ENCODE measurements at regions not wholly inside any gene's neighbourhood (a gene's known extent, or its start where the extent isn't known, plus 50 kb on each side); places are given as distances from the start of the nearest gene placed in this dataset.
"Not testable (repeated sequence)": the region's sequence is repeated elsewhere in the genome, so short reads cannot be mapped to it uniquely, and the experiment has no call there.

- no CpG with 5 or more reads among the region's 4 CpGs for WGBS (ENCODE audit: extremely low coverage, insufficient coverage, insufficient read length)
- not testable (repeated sequence) for H3K18ac ChIP-seq (ENCODE audit: low read length)
These were observed 138.2 kb upstream of the HMX1 start for GRCh38 chr4:9009792-9010191.

GRCh38 chr4:9008407-9008806, 136.8 kb upstream of the HMX1 start:
- not testable (repeated sequence) for H3K4me3 ChIP-seq (ENCODE audit: low read depth, low read length); H2AFZ ChIP-seq (ENCODE audit: insufficient read depth, low read length, poor library complexity); H3K14ac ChIP-seq (ENCODE audit: low read length); H2BK120ac ChIP-seq (ENCODE audit: insufficient read depth, low read length, poor library complexity); DNase-seq; H3K79me2 ChIP-seq (ENCODE audit: control insufficient read depth, insufficient read depth, low read length, poor library complexity); H3K27ac ChIP-seq (ENCODE audit: low read depth, low read length); H2BK5ac ChIP-seq (ENCODE audit: low read depth, low read length, poor library complexity); H3K4me1 ChIP-seq (ENCODE audit: control insufficient read depth in 1 of 2, insufficient read depth in 2 of 2, low read length in 2 of 2); H3K23ac ChIP-seq (ENCODE audit: low read length); H3K27me3 ChIP-seq (ENCODE audit: insufficient read depth, low read length); H3K9ac ChIP-seq (ENCODE audit: low read length); H4K12ac ChIP-seq (ENCODE audit: low read depth, low read length); H4K91ac ChIP-seq (ENCODE audit: low read depth, low read length); H4K8ac ChIP-seq (ENCODE audit: low read depth, low read length); H3K4me2 ChIP-seq (ENCODE audit: low read length); H2AK5ac ChIP-seq (ENCODE audit: low read length); H3K18ac ChIP-seq (ENCODE audit: low read length); H3K79me1 ChIP-seq (ENCODE audit: low read length); H3K36me3 ChIP-seq (ENCODE audit: control insufficient read depth in 1 of 2, insufficient read depth in 2 of 2, low read length in 2 of 2); H3K4ac ChIP-seq (ENCODE audit: low read depth, low read length); H3K9me3 ChIP-seq (ENCODE audit: insufficient read depth, low read depth, low read length); H2BK12ac ChIP-seq (ENCODE audit: low read length)
- no CpG with 5 or more reads among the region's 4 CpGs for whole genome bisulfite sequencing (ENCODE audit: extremely low coverage, insufficient coverage, insufficient read length)

More at GRCh38 chr4:9009792-9010191, 138.2 kb upstream of the HMX1 start:
- H2AK5ac ChIP-seq (ENCODE audit: low read length); H3K36me3 ChIP-seq (ENCODE audit: control insufficient read depth in 1 of 2, insufficient read depth in 2 of 2, low read length in 2 of 2); H3K9me3 ChIP-seq (ENCODE audit: insufficient read depth, low read depth, low read length); H4K91ac ChIP-seq (ENCODE audit: low read depth, low read length); H2BK12ac ChIP-seq (ENCODE audit: low read length); H3K27me3 ChIP-seq (ENCODE audit: insufficient read depth, low read length); H3K79me2 ChIP-seq (ENCODE audit: control insufficient read depth, insufficient read depth, low read length, poor library complexity); H3K4me2 ChIP-seq (ENCODE audit: low read length); H4K12ac ChIP-seq (ENCODE audit: low read depth, low read length); H3K4ac ChIP-seq (ENCODE audit: low read depth, low read length); H2BK120ac ChIP-seq (ENCODE audit: insufficient read depth, low read length, poor library complexity); DNase-seq; H3K4me3 ChIP-seq (ENCODE audit: low read depth, low read length); H3K27ac ChIP-seq (ENCODE audit: low read depth, low read length); H3K9ac ChIP-seq (ENCODE audit: low read length); H3K23ac ChIP-seq (ENCODE audit: low read length); H3K79me1 ChIP-seq (ENCODE audit: low read length); H2AFZ ChIP-seq (ENCODE audit: insufficient read depth, low read length, poor library complexity); H3K14ac ChIP-seq (ENCODE audit: low read length); H4K8ac ChIP-seq (ENCODE audit: low read depth, low read length); H3K4me1 ChIP-seq (ENCODE audit: control insufficient read depth in 1 of 2, insufficient read depth in 2 of 2, low read length in 2 of 2); H2BK5ac ChIP-seq (ENCODE audit: low read depth, low read length, poor library complexity): not testable (repeated sequence)

GRCh38 chr4:9001153-9001552, 129.5 kb upstream of the HMX1 start:
- not testable (repeated sequence) for H3K27me3 ChIP-seq (ENCODE audit: insufficient read depth, low read length); H2AK5ac ChIP-seq (ENCODE audit: low read length); H3K9me3 ChIP-seq (ENCODE audit: insufficient read depth, low read depth, low read length); H3K27ac ChIP-seq (ENCODE audit: low read depth, low read length); H3K14ac ChIP-seq (ENCODE audit: low read length); H4K12ac ChIP-seq (ENCODE audit: low read depth, low read length); H2BK5ac ChIP-seq (ENCODE audit: low read depth, low read length, poor library complexity); H2BK120ac ChIP-seq (ENCODE audit: insufficient read depth, low read length, poor library complexity); DNase-seq; H3K4ac ChIP-seq (ENCODE audit: low read depth, low read length); H3K79me1 ChIP-seq (ENCODE audit: low read length); H3K4me1 ChIP-seq (ENCODE audit: control insufficient read depth in 1 of 2, insufficient read depth in 2 of 2, low read length in 2 of 2); H4K8ac ChIP-seq (ENCODE audit: low read depth, low read length); H2BK12ac ChIP-seq (ENCODE audit: low read length); H3K36me3 ChIP-seq (ENCODE audit: control insufficient read depth in 1 of 2, insufficient read depth in 2 of 2, low read length in 2 of 2); H3K79me2 ChIP-seq (ENCODE audit: control insufficient read depth, insufficient read depth, low read length, poor library complexity); H3K4me3 ChIP-seq (ENCODE audit: low read depth, low read length); H3K18ac ChIP-seq (ENCODE audit: low read length); H2AFZ ChIP-seq (ENCODE audit: insufficient read depth, low read length, poor library complexity); H3K23ac ChIP-seq (ENCODE audit: low read length); H4K91ac ChIP-seq (ENCODE audit: low read depth, low read length); H3K9ac ChIP-seq (ENCODE audit: low read length)
- peak overlapping the region; percentile 47 for H3K4me2 ChIP-seq (ENCODE audit: low read length)
- no CpG with 5 or more reads among the region's 28 CpGs for WGBS (ENCODE audit: extremely low coverage, insufficient coverage, insufficient read length)

- DNase-seq: peak; percentile 4 to 46
- not testable (repeated sequence) for H2BK5ac ChIP-seq (ENCODE audit: low read depth, low read length, poor library complexity); H3K4ac ChIP-seq (ENCODE audit: low read depth, low read length); H4K8ac ChIP-seq (ENCODE audit: low read depth, low read length); H3K14ac ChIP-seq (ENCODE audit: low read length); H2BK120ac ChIP-seq (ENCODE audit: insufficient read depth, low read length, poor library complexity); H3K9me3 ChIP-seq (ENCODE audit: insufficient read depth, low read depth, low read length); H4K12ac ChIP-seq (ENCODE audit: low read depth, low read length); H4K91ac ChIP-seq (ENCODE audit: low read depth, low read length); H3K36me3 ChIP-seq (ENCODE audit: control insufficient read depth in 1 of 2, insufficient read depth in 2 of 2, low read length in 2 of 2); H3K4me1 ChIP-seq (ENCODE audit: control insufficient read depth in 1 of 2, insufficient read depth in 2 of 2, low read length in 2 of 2); H2AFZ ChIP-seq (ENCODE audit: insufficient read depth, low read length, poor library complexity); H2BK12ac ChIP-seq (ENCODE audit: low read length); H3K23ac ChIP-seq (ENCODE audit: low read length); H3K79me1 ChIP-seq (ENCODE audit: low read length); H3K4me3 ChIP-seq (ENCODE audit: low read depth, low read length); H2AK5ac ChIP-seq (ENCODE audit: low read length); H3K27me3 ChIP-seq (ENCODE audit: insufficient read depth, low read length); H3K9ac ChIP-seq (ENCODE audit: low read length); H3K18ac ChIP-seq (ENCODE audit: low read length); H3K79me2 ChIP-seq (ENCODE audit: control insufficient read depth, insufficient read depth, low read length, poor library complexity); H3K27ac ChIP-seq (ENCODE audit: low read depth, low read length)
- WGBS (ENCODE audit: extremely low coverage, insufficient coverage, insufficient read length): no CpG with 5 or more reads among the region's 52 CpGs
- H3K4me2 ChIP-seq (ENCODE audit: low read length): peak overlapping the region; percentile 83
These were observed 128.9 kb upstream of the HMX1 start for GRCh38 chr4:9000505-9001001.

Measured in trophoblast cell (in vitro differentiated cells and primary cell).